ENCODE measurements at regions not wholly inside any gene's neighbourhood (a gene's known extent, or its start where the extent isn't known, plus 50 kb on each side); places are given as distances from the start of the nearest gene placed in this dataset.

GRCh38 chr7:25638590-25639244 is 410.4 kb upstream of the NPVF start:
- DNase-seq = no peak

GRCh38 chr7:25642849-25643248 is 414.6 kb upstream of the NPVF start:
- DNase-seq = no peak

- DNase-seq = no peak
Measured at GRCh38 chr7:25643286-25643685, 415.0 kb upstream of the NPVF start.

- DNase-seq = no peak
Measured at GRCh38 chr7:25643770-25644394, 415.6 kb upstream of the NPVF start.

- DNase-seq = no peak
Measured at GRCh38 chr7:25646726-25647413, 418.6 kb upstream of the NPVF start.

GRCh38 chr7:25647872-25648271 is 419.6 kb upstream of the NPVF start:
- DNase-seq = no peak

GRCh38 chr7:25652366-25652765 is 424.1 kb upstream of the NPVF start:
- DNase-seq = no peak

GRCh38 chr7:25653384-25653783 is 425.1 kb upstream of the NPVF start:
- no peak for DNase-seq

GRCh38 chr7:25656071-25656470 is 427.8 kb upstream of the NPVF start:
- no peak for DNase-seq

- no peak for DNase-seq
Measured at GRCh38 chr7:25656581-25657026, 428.3 kb upstream of the NPVF start.

- no peak for DNase-seq
Measured at GRCh38 chr7:25658375-25658774, 430.1 kb upstream of the NPVF start.

GRCh38 chr7:25659841-25660240 is 431.6 kb upstream of the NPVF start:
- DNase-seq = no peak

- no peak for DNase-seq
Measured at GRCh38 chr7:25662841-25663800, 434.8 kb upstream of the NPVF start.

GRCh38 chr7:25663877-25664276 is 435.6 kb upstream of the NPVF start:
- DNase-seq = no peak

- DNase-seq = no peak
Measured at GRCh38 chr7:25664593-25664992, 436.3 kb upstream of the NPVF start.

- DNase-seq = no peak
Measured at GRCh38 chr7:25665374-25665773, 437.1 kb upstream of the NPVF start.

GRCh38 chr7:25665903-25666670 is 437.8 kb upstream of the NPVF start:
- no peak for DNase-seq

GRCh38 chr7:25666671-25667060 is 438.4 kb upstream of the NPVF start:
- no peak for DNase-seq

GRCh38 chr7:25669281-25669781 is 441.0 kb upstream of the NPVF start:
- DNase-seq = no peak

GRCh38 chr7:25669961-25670841 is 441.9 kb upstream of the NPVF start:
- DNase-seq = no peak

GRCh38 chr7:25671111-25671510 is 442.8 kb upstream of the NPVF start:
- no peak for DNase-seq
